A673 (cell line): ENCODE measurements at regions not wholly inside any gene's neighbourhood (a gene's known extent, or its start where the extent isn't known, plus 50 kb on each side); places are given as distances from the start of the nearest gene placed in this dataset.

ENCODE experiments used
- CTCF ChIP-seq: fragments of 300-800, 200-600 bp; sonication (generic); conservative IDR thresholded peaks from 2 replicates; pipeline ENCODE4 v1.5.1; 2017; ENCODE audit warnings: low read depth, mild to moderate bottlenecking, antibody characterized with exemption, low read length, moderate library complexity, mixed read lengths
- EZH2 ChIP-seq: fragments of 200-600 bp; sonication (generic); IDR thresholded peaks from 2 replicates; pipeline ENCODE4 v1.6.1; 2017; ENCODE audit warnings: borderline replicate concordance, low read depth, mild to moderate bottlenecking, mixed read lengths, antibody characterized with exemption, low read length; ENCODE audit not compliant: poor library complexity, severe bottlenecking

DNA sequence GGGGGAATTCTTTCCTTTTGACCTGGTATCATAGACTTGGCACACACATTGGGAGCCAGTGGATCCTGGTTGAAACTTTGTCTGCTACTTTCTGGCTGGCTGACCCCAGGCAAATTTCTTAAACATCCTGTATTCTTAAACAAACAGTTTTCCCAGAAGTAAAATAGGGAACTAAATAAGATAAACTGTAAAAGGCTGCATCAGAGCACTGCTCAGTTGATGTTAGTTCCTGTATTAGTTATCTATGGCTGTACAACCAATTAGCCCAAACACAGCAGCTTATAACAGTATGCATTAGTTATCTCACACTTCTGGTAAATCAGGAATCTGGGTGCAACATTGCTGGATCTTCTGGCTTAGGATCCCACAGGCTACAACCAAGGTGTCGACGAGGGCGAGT, 73.1 kb upstream of the SLCO3A1 start:
- TF ChIP-seq CTCF (no peak), EZH2 (no peak)
